Hepatocyte (in vitro differentiated cells): ENCODE measurements at regions not wholly inside any gene's neighbourhood (a gene's known extent, or its start where the extent isn't known, plus 50 kb on each side); places are given as distances from the start of the nearest gene placed in this dataset.

Experiments
- EZH2 ChIP-seq: fragments of 200-600 bp; sonication (generic); IDR thresholded peaks from 2 replicates; pipeline ENCODE4 v1.6.1; 2016; ENCODE audit warnings: antibody characterized with exemption, mild to moderate bottlenecking, borderline replicate concordance
- TF ChIP-seq, protein P1 (sequence below): fragments of 200-600 bp; sonication (generic); IDR thresholded peaks from 2 replicates; pipeline ENCODE4 v1.5.1; 2016; ENCODE audit warnings: antibody characterized with exemption, mild to moderate bottlenecking; ENCODE audit not compliant: poor library complexity

- no peak for TF ChIP-seq EZH2
- TF ChIP-seq, protein P1, sequence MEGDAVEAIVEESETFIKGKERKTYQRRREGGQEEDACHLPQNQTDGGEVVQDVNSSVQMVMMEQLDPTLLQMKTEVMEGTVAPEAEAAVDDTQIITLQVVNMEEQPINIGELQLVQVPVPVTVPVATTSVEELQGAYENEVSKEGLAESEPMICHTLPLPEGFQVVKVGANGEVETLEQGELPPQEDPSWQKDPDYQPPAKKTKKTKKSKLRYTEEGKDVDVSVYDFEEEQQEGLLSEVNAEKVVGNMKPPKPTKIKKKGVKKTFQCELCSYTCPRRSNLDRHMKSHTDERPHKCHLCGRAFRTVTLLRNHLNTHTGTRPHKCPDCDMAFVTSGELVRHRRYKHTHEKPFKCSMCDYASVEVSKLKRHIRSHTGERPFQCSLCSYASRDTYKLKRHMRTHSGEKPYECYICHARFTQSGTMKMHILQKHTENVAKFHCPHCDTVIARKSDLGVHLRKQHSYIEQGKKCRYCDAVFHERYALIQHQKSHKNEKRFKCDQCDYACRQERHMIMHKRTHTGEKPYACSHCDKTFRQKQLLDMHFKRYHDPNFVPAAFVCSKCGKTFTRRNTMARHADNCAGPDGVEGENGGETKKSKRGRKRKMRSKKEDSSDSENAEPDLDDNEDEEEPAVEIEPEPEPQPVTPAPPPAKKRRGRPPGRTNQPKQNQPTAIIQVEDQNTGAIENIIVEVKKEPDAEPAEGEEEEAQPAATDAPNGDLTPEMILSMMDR: no peak
Observed at GRCh38 chr22:49629261-49629570, 198.5 kb downstream of the BRD1 start.
